GM19372 (cell line): ENCODE measurements at regions not wholly inside any gene's neighbourhood (a gene's known extent, or its start where the extent isn't known, plus 50 kb on each side); places are given as distances from the start of the nearest gene placed in this dataset.
A peak's percentile ranks its signal among the peaks of the same experiment; 100 is the strongest.
"Not testable (repeated sequence)": the region's sequence is repeated elsewhere in the genome, so short reads cannot be mapped to it uniquely, and the experiment has no call there.

ENCODE experiments used
- ATAC-seq: cut with Tn5 transposase; IDR thresholded peaks from one replicate; pipeline ENCODE4 v1.9.1; 2021; ENCODE audit warnings: mild to moderate bottlenecking, low read depth, moderate library complexity; ENCODE audit not compliant: unreplicated experiment

GRCh38 chr21:5013455-5014304, 5507.7 kb upstream of the TPTE start:
- not testable (repeated sequence) for ATAC-seq

GRCh38 chr21:5015187-5015586, 5506.2 kb upstream of the TPTE start:
- not testable (repeated sequence) for ATAC-seq

- ATAC-seq = peak; percentile 39
Measured at GRCh38 chr21:5019120-5019519, 5502.3 kb upstream of the TPTE start.

GRCh38 chr21:5021815-5022214, 5499.6 kb upstream of the TPTE start:
- ATAC-seq = peak; percentile 30

- ATAC-seq = peak; percentile 40
Measured at GRCh38 chr21:5022254-5022653, 5499.1 kb upstream of the TPTE start.

- ATAC-seq = not testable (repeated sequence)
Measured at GRCh38 chr21:5022748-5023147, 5498.6 kb upstream of the TPTE start.

GRCh38 chr21:5035147-5035546, 5486.2 kb upstream of the TPTE start:
- not testable (repeated sequence) for ATAC-seq

- ATAC-seq = not testable (repeated sequence)
Measured at GRCh38 chr21:5035587-5035986, 5485.8 kb upstream of the TPTE start.

- ATAC-seq = not testable (repeated sequence)
Measured at GRCh38 chr21:5037606-5038331, 5483.6 kb upstream of the TPTE start.

- not testable (repeated sequence) for ATAC-seq
Measured at GRCh38 chr21:5039926-5040325, 5481.5 kb upstream of the TPTE start.

- not testable (repeated sequence) for ATAC-seq
Measured at GRCh38 chr21:5042583-5042982, 5478.8 kb upstream of the TPTE start.

GRCh38 chr21:5044812-5045211, 5476.6 kb upstream of the TPTE start:
- not testable (repeated sequence) for ATAC-seq

- ATAC-seq = not testable (repeated sequence)
Measured at GRCh38 chr21:5051303-5052018, 5469.9 kb upstream of the TPTE start.

- not testable (repeated sequence) for ATAC-seq
Measured at GRCh38 chr21:5055027-5055754, 5466.2 kb upstream of the TPTE start.

GRCh38 chr21:5055996-5056962, 5465.1 kb upstream of the TPTE start:
- ATAC-seq = not testable (repeated sequence)

GRCh38 chr21:5057077-5057476, 5464.3 kb upstream of the TPTE start:
- not testable (repeated sequence) for ATAC-seq

GRCh38 chr21:5060364-5061083, 5460.9 kb upstream of the TPTE start:
- ATAC-seq = not testable (repeated sequence)

GRCh38 chr21:5064581-5065142, 5456.7 kb upstream of the TPTE start:
- not testable (repeated sequence) for ATAC-seq
